H1 (cell line): ENCODE measurements at regions not wholly inside any gene's neighbourhood (a gene's known extent, or its start where the extent isn't known, plus 50 kb on each side); places are given as distances from the start of the nearest gene placed in this dataset.

Experiments used
- CTCF ChIA-PET: fragments of 300-600 bp; sonication (Branson Sonifier 250); formaldehyde crosslinking; loops from one replicate; lab custom pipeline; 2021; ENCODE audit not compliant: partially characterized antibody; lab: Charles Lee
- POLR2A ChIA-PET: fragments of 300-600 bp; sonication (Branson Sonifier 250); formaldehyde crosslinking; loops from one replicate; lab custom pipeline; 2021; ENCODE audit warnings: inconsistent platforms; ENCODE audit not compliant: partially characterized antibody; lab: Charles Lee
- DNase-seq, 2 experiments: peaks; one replicate each; pipeline versions ENCODE4 v3.0.0 to v3.0.0-alpha.2; 2010 to 2022; ENCODE audit warnings: low spot score in 2 of 2, low read depth in 1 of 2, mixed read lengths in 1 of 2
- FAIRE-seq: peaks from 2 replicates; lab custom pipeline; 2011; peaks lifted over from hg19 to GRCh38; lab: Jason Lieb, UNC
- H2AFZ ChIP-seq: 2 replicates; pipeline ENCODE4 v1.8.1; 2012; ENCODE audit warnings: low read length, inconsistent platforms
- H2AK5ac ChIP-seq: 2 replicates; pipeline ENCODE4 v1.6.1; 2013; ENCODE audit warnings: low read depth, low read length
- H2BK120ac ChIP-seq: replicated peaks from 2 replicates; pipeline ENCODE3; 2013; ENCODE audit warnings: low read depth, low read length, inconsistent platforms
- H2BK12ac ChIP-seq: 2 replicates; pipeline ENCODE4 v1.6.1; 2013; ENCODE audit warnings: low read depth, low read length
- H2BK15ac ChIP-seq: 2 replicates; pipeline ENCODE4 v1.6.1; 2013; ENCODE audit warnings: low read length
- H2BK20ac ChIP-seq: 2 replicates; pipeline ENCODE4 v1.6.1; 2013; ENCODE audit warnings: low read length
- H2BK5ac ChIP-seq: 2 replicates; pipeline ENCODE4 v1.6.1; 2013; ENCODE audit warnings: low read depth, low read length
- H3K14ac ChIP-seq: 2 replicates; pipeline ENCODE4 v1.6.1; 2013; ENCODE audit warnings: inconsistent platforms; ENCODE audit not compliant: insufficient read length
- H3K18ac ChIP-seq: 2 replicates; pipeline ENCODE4 v1.6.1; 2013; ENCODE audit warnings: low read length; ENCODE audit errors: extremely low read depth
- H3K23ac ChIP-seq: 2 replicates; pipeline ENCODE4 v1.6.1; 2013; ENCODE audit warnings: inconsistent platforms; ENCODE audit not compliant: insufficient read length
- H3K23me2 ChIP-seq: 2 replicates; pipeline ENCODE4 v1.6.1; 2013; ENCODE audit warnings: low read depth, low read length
- H3K27ac ChIP-seq: 2 replicates; pipeline ENCODE4 v1.6.1; 2011; ENCODE audit warnings: low read depth, low read length, inconsistent platforms
- H3K27me3 ChIP-seq, 4 experiments: replicated peaks in 1 of 4; 1 replicate in 1 of 4; 2 replicates in 3 of 4; pipeline versions ENCODE4 v1.6.1 to v1.8.1; 2011 to 2013; ENCODE audit warnings: low read length in 3 of 4, mild to moderate bottlenecking in 3 of 4, inconsistent platforms in 2 of 4, mixed read lengths in 2 of 4, moderate library complexity in 1 of 4; ENCODE audit not compliant: control insufficient read depth in 3 of 4, insufficient read depth in 3 of 4; ENCODE audit errors: extremely low read depth in 1 of 4
- H3K36me3 ChIP-seq, 4 experiments: 2 replicates each; pipeline versions ENCODE4 v1.6.1 to v1.8.1; 2011 to 2013; ENCODE audit warnings: mild to moderate bottlenecking in 4 of 4, low read length in 3 of 4, moderate library complexity in 2 of 4, control low read depth in 1 of 4, inconsistent platforms in 1 of 4; ENCODE audit not compliant: insufficient read depth in 4 of 4, control insufficient read depth in 2 of 4
- H3K4ac ChIP-seq: replicated peaks from 2 replicates; pipeline ENCODE3; 2013; ENCODE audit warnings: low read length, low read depth, mixed read lengths, inconsistent platforms; ENCODE audit not compliant: insufficient read length
- H3K4me1 ChIP-seq, 4 experiments: replicated peaks in 1 of 4; 1 replicate in 1 of 4; 2 replicates in 3 of 4; pipeline versions ENCODE4 v1.6.1 to v1.8.1; 2011 to 2013; ENCODE audit warnings: low read length in 3 of 4, inconsistent platforms in 2 of 4, mixed read lengths in 1 of 4; ENCODE audit not compliant: insufficient read depth in 4 of 4, control insufficient read depth in 3 of 4
- H3K4me2 ChIP-seq, 2 experiments: 2 replicates each; pipeline versions ENCODE4 v1.6.1 to v1.8.1; 2011 to 2013; ENCODE audit warnings: low read depth in 2 of 2, low read length in 2 of 2, control low read depth in 1 of 2, inconsistent platforms in 1 of 2, mild to moderate bottlenecking in 1 of 2; ENCODE audit not compliant: insufficient read depth in 1 of 2
- H3K4me3 ChIP-seq, 4 experiments: fragments of 200-600, 300-600 bp in 1 of 4; sonication (generic), shearing (Covaris generic), sonication (Bioruptor Twin) in 1 of 4; 2 replicates each; pipeline versions ENCODE4 v1.5.1 to v1.8.1; 2011 to 2016; ENCODE audit warnings: low read length in 4 of 4, low read depth in 3 of 4, control low read depth in 2 of 4, inconsistent platforms in 2 of 4, mild to moderate bottlenecking in 2 of 4, mixed read lengths in 1 of 4, moderate library complexity in 1 of 4; ENCODE audit not compliant: insufficient read depth in 2 of 4; ENCODE audit errors: extremely low read depth in 1 of 4
- H3K56ac ChIP-seq: replicated peaks from 2 replicates; pipeline ENCODE3; 2013; ENCODE audit warnings: low read depth, mild to moderate bottlenecking, mixed read lengths, low read length, inconsistent platforms; ENCODE audit not compliant: insufficient read length
- H3K79me1 ChIP-seq: 2 replicates; pipeline ENCODE4 v1.6.1; 2013; ENCODE audit warnings: low read depth, low read length, control low read depth
- H3K79me2 ChIP-seq, 2 experiments: 2 replicates each; pipeline versions ENCODE4 v1.6.1 to v1.8.1; 2012 to 2013; ENCODE audit warnings: low read length in 2 of 2, mild to moderate bottlenecking in 2 of 2, inconsistent platforms in 1 of 2; ENCODE audit not compliant: insufficient read depth in 2 of 2, control insufficient read depth in 1 of 2
- H3K9ac ChIP-seq, 4 experiments: replicated peaks in 1 of 4; 1 replicate in 1 of 4; 2 replicates in 3 of 4; pipeline versions ENCODE4 v1.6.1 to v1.8.1; 2011 to 2013; ENCODE audit warnings: low read depth in 3 of 4, low read length in 3 of 4, control low read depth in 2 of 4, mild to moderate bottlenecking in 2 of 4, moderate library complexity in 2 of 4, inconsistent platforms in 1 of 4; ENCODE audit errors: extremely low read depth in 1 of 4
- H3K9me3 ChIP-seq, 2 experiments: 2 replicates each; pipeline versions ENCODE4 v1.6.1 to v1.8.1; 2012 to 2013; ENCODE audit warnings: mild to moderate bottlenecking in 2 of 2, moderate library complexity in 2 of 2, control low read depth in 1 of 2, inconsistent platforms in 1 of 2, low read depth in 1 of 2, low read length in 1 of 2, mixed read lengths in 1 of 2; ENCODE audit not compliant: insufficient read depth in 2 of 2
- H4K20me1 ChIP-seq, 2 experiments: replicated peaks in 1 of 2; 2 replicates each; pipeline versions ENCODE3 to v1.8.1; 2011 to 2013; ENCODE audit warnings: inconsistent platforms in 2 of 2, low read length in 2 of 2, mild to moderate bottlenecking in 1 of 2; ENCODE audit not compliant: insufficient read depth in 2 of 2, control insufficient read depth in 1 of 2
- H4K5ac ChIP-seq: 2 replicates; pipeline ENCODE4 v1.6.1; 2013; ENCODE audit warnings: low read length, low read depth, mixed read lengths, inconsistent platforms; ENCODE audit not compliant: insufficient read length
- H4K8ac ChIP-seq: 2 replicates; pipeline ENCODE4 v1.8.0; 2013; ENCODE audit warnings: mild to moderate bottlenecking, moderate library complexity, low read length, inconsistent platforms; ENCODE audit not compliant: insufficient read depth; ENCODE audit errors: extremely low read depth
- H4K91ac ChIP-seq: replicated peaks from 2 replicates; pipeline ENCODE3; 2013; ENCODE audit warnings: low read length, mixed read lengths, inconsistent platforms; ENCODE audit not compliant: insufficient read length
- ATF2 ChIP-seq: IDR thresholded peaks from 2 replicates; pipeline ENCODE4 v1.6.1; 2012; ENCODE audit warnings: low read length, inconsistent platforms
- KDM4A ChIP-seq: IDR thresholded peaks from one replicate; pipeline ENCODE4 v1.7.1; 2012; ENCODE audit warnings: low read depth, mild to moderate bottlenecking, moderate library complexity, low read length, inconsistent platforms; ENCODE audit not compliant: severe bottlenecking
- SRF ChIP-seq: IDR thresholded peaks from 2 replicates; pipeline ENCODE4 v1.6.1; 2011; ENCODE audit warnings: mild to moderate bottlenecking, low read depth, low read length, moderate library complexity
- WGBS, 2 experiments: shearing (Covaris generic) in 1 of 2; methylation state at CpG; one replicate each; pipeline versions ENCODE4 v1.1.6 to v1.1.7; 2013 to 2015; ENCODE audit warnings: low lambda C conversion rate in 2 of 2, mixed read lengths in 2 of 2, inconsistent platforms in 1 of 2, low coverage in 1 of 2, missing lambda C conversion rate in 1 of 2; ENCODE audit not compliant: insufficient replicate concordance in 2 of 2, insufficient coverage in 1 of 2, insufficient read length in 1 of 2; ENCODE audit errors: extremely low coverage in 1 of 2, missing lambda C conversion rate in 1 of 2; 5-methylcytosine and 5-hydroxymethylcytosine counted together

GRCh38 chr12:113742801-113743200 lies 223.3 kb downstream of the RBM19 start:
- H3K4me3 ChIP-seq, result no peak overlapping the region
- FAIRE-seq (no peak), DNase-seq (no peak)
- H3K23me2 ChIP-seq, result no peaks in the 10 kb centered on the region
- no peaks in the 10 kb centered on the region for H3K79me1 ChIP-seq
- H3K23ac ChIP-seq, result no peak overlapping the region
- no peak overlapping the region for H2BK15ac ChIP-seq
- H2AFZ ChIP-seq, result no peak overlapping the region
- no peak overlapping the region for H3K14ac ChIP-seq
- H4K5ac ChIP-seq, result no peak overlapping the region
- no peak overlapping the region for H3K4ac ChIP-seq
- no peak overlapping the region for H2BK20ac ChIP-seq
- WGBS, 2 experiments, result 88% methylated on average over 8 of the region's 8 CpGs; no CpG with 5 or more reads in 1 of the 2 experiments
- ChIA-PET POLR2A (no interaction called here), CTCF (interaction anchor here (0.6 kb wide), 1 partner anchor 95 kb away, joined by 3 read pairs; no protein-coding TSS in a partner anchor)
- no peak overlapping the region for H3K27ac ChIP-seq
- TF ChIP-seq ATF2 (no peak), SRF (no peak), KDM4A (no peak)
- no peak overlapping the region for H4K91ac ChIP-seq
- no peaks in the 10 kb centered on the region; a peak in 1 of 7 replicates for H3K4me1 ChIP-seq
- no peak overlapping the region for H3K9ac ChIP-seq
- no peak overlapping the region for H2BK5ac ChIP-seq
- no peaks in the 10 kb centered on the region for H3K36me3 ChIP-seq
- H3K56ac ChIP-seq, result no peak overlapping the region
- no peak overlapping the region for H2BK120ac ChIP-seq
- H3K79me2 ChIP-seq, result no peaks in the 10 kb centered on the region
- no peaks in the 10 kb centered on the region for H4K20me1 ChIP-seq
- H4K8ac ChIP-seq, result no peak overlapping the region
- no peak overlapping the region for H3K18ac ChIP-seq
- peaks cover 0 to 3% of the 10 kb centered on the region in 2 experiments; a peak in 1 of 4 replicates for H3K9me3 ChIP-seq
- 0 out of 2 replicates have a peak overlapping the region, but pooled peaks have one; percentile 18 for H2BK12ac ChIP-seq
- H2AK5ac ChIP-seq, result peak overlapping the region; percentile 26; the same call in 1 of the 2 replicates
- no peak overlapping the region for H3K4me2 ChIP-seq
- H3K27me3 ChIP-seq, result peaks cover 3 to 11% (median 8%) of the 10 kb centered on the region in 4 experiments
